IMR-90 (cell line): ENCODE measurements at regions not wholly inside any gene's neighbourhood (a gene's known extent, or its start where the extent isn't known, plus 50 kb on each side); places are given as distances from the start of the nearest gene placed in this dataset.

Experiments
- ATAC-seq: fragments of 200-7000 bp; cut with Tn5 transposase; 2 replicates; pipeline ENCODE4 v1.9.1; 2020; ENCODE audit warnings: low read depth, mild to moderate bottlenecking, moderate library complexity
- BruUV-seq: library from RNA; stranded (reverse); fragments of 400-500 nt; replicated peaks from 2 replicates; lab custom pipeline; 2021; lab: Mats Ljungman, UMichigan
- CTCF ChIA-PET: fragments of 300-600 bp; formaldehyde crosslinking; extraction: SDS; loops from one replicate; lab custom pipeline; 2021; ENCODE audit warnings: antibody characterized with exemption; lab: Yijun Ruan, JAX
- POLR2A ChIA-PET: fragments of 300-600 bp; sonication (Branson Sonifier 250); formaldehyde crosslinking; loops from one replicate; lab custom pipeline; 2022; ENCODE audit warnings: antibody characterized with exemption; ENCODE audit not compliant: unreplicated experiment; lab: Charles Lee
- DNase-seq: peaks from one replicate; pipeline ENCODE4 v3.0.0; 2013
- H2AFZ ChIP-seq: replicated peaks from 2 replicates; pipeline ENCODE3; 2013; ENCODE audit warnings: low read length, mild to moderate bottlenecking; ENCODE audit not compliant: poor library complexity
- H2AK5ac ChIP-seq: 2 replicates; pipeline ENCODE4 v1.6.1; 2013; ENCODE audit warnings: low read depth, low read length, inconsistent platforms
- H2AK9ac ChIP-seq: replicated peaks from 2 replicates; pipeline ENCODE3; 2013; ENCODE audit warnings: mild to moderate bottlenecking, low read depth, low read length, moderate library complexity; ENCODE audit not compliant: poor library complexity
- H2BK120ac ChIP-seq: 2 replicates; pipeline ENCODE4 v1.6.1; 2013; ENCODE audit warnings: low read depth, low read length, inconsistent platforms
- H2BK15ac ChIP-seq: 3 replicates; pipeline ENCODE4 v1.6.1; 2013; ENCODE audit warnings: low read depth, low read length, inconsistent platforms
- H2BK20ac ChIP-seq: 2 replicates; pipeline ENCODE4 v1.6.1; 2013; ENCODE audit warnings: low read depth, mild to moderate bottlenecking, inconsistent platforms, low read length, moderate library complexity
- H2BK5ac ChIP-seq: 2 replicates; pipeline ENCODE4 v1.6.1; 2013; ENCODE audit warnings: mild to moderate bottlenecking, low read depth, low read length, inconsistent platforms; ENCODE audit not compliant: poor library complexity, severe bottlenecking
- H3K14ac ChIP-seq: replicated peaks from 2 replicates; pipeline ENCODE4 v1.6.1; 2013; ENCODE audit warnings: low read depth, low read length, inconsistent platforms
- H3K18ac ChIP-seq: 2 replicates; pipeline ENCODE4 v1.6.1; 2013; ENCODE audit warnings: low read depth, low read length, control low read depth
- H3K23ac ChIP-seq: 2 replicates; pipeline ENCODE4 v1.6.1; 2013; ENCODE audit warnings: low read depth, low read length, inconsistent platforms
- H3K27ac ChIP-seq: 2 replicates; pipeline ENCODE4 v1.5.1; 2013; ENCODE audit warnings: mild to moderate bottlenecking, control low read depth, low read length; ENCODE audit not compliant: insufficient read depth
- H3K27me3 ChIP-seq: 2 replicates; pipeline ENCODE4 v1.6.1; 2013; ENCODE audit warnings: low read length; ENCODE audit not compliant: control insufficient read depth, insufficient read depth
- H3K36me3 ChIP-seq: 2 replicates; pipeline ENCODE4 v1.6.1; 2013; ENCODE audit warnings: low read length, mixed read lengths; ENCODE audit not compliant: control insufficient read depth, insufficient read depth
- H3K4ac ChIP-seq: 2 replicates; pipeline ENCODE4 v1.6.1; 2013; ENCODE audit warnings: low read depth, low read length, inconsistent platforms
- H3K4me1 ChIP-seq: 2 replicates; pipeline ENCODE4 v1.6.1; 2013; ENCODE audit warnings: low read length, mixed read lengths; ENCODE audit not compliant: control insufficient read depth, insufficient read depth
- H3K4me2 ChIP-seq: 2 replicates; pipeline ENCODE4 v1.6.1; 2013; ENCODE audit warnings: low read depth, mild to moderate bottlenecking, control low read depth, low read length, moderate library complexity
- H3K4me3 ChIP-seq: 2 replicates; pipeline ENCODE4 v1.5.1; 2013; ENCODE audit warnings: low read depth, mild to moderate bottlenecking, control low read depth, low read length, moderate library complexity; ENCODE audit not compliant: insufficient read depth
- H3K56ac ChIP-seq: 2 replicates; pipeline ENCODE4 v1.6.1; 2013; ENCODE audit warnings: low read length, inconsistent platforms; ENCODE audit not compliant: insufficient read depth; ENCODE audit errors: extremely low read depth
- H3K79me1 ChIP-seq, 2 experiments: 2 replicates each; pipeline ENCODE4 v1.6.1; 2013; ENCODE audit warnings: low read length in 2 of 2, inconsistent platforms in 1 of 2, low read depth in 1 of 2
- H3K9ac ChIP-seq: 2 replicates; pipeline ENCODE4 v1.6.1; 2013; ENCODE audit warnings: low read depth, low read length, control low read depth
- H3K9me1 ChIP-seq: 2 replicates; pipeline ENCODE4 v1.6.1; 2013; ENCODE audit warnings: low read length, inconsistent platforms; ENCODE audit not compliant: insufficient read depth
- H3K9me3 ChIP-seq: 2 replicates; pipeline ENCODE4 v1.6.1; 2013; ENCODE audit warnings: low read length; ENCODE audit not compliant: control insufficient read depth, insufficient read depth
- H4K20me1 ChIP-seq: 2 replicates; pipeline ENCODE4 v1.6.1; 2013; ENCODE audit warnings: low read length, inconsistent platforms; ENCODE audit not compliant: insufficient read depth
- H4K5ac ChIP-seq: 2 replicates; pipeline ENCODE4 v1.6.1; 2013; ENCODE audit warnings: mild to moderate bottlenecking, low read depth, low read length, control low read depth
- H4K8ac ChIP-seq, 2 experiments: 2 replicates each; pipeline ENCODE4 v1.6.1; 2013; ENCODE audit warnings: low read depth in 2 of 2, low read length in 2 of 2, control low read depth in 1 of 2, inconsistent platforms in 1 of 2
- H4K91ac ChIP-seq: 2 replicates; pipeline ENCODE4 v1.6.1; 2013; ENCODE audit warnings: low read depth, low read length, inconsistent platforms; ENCODE audit not compliant: insufficient read depth
- BHLHE40 ChIP-seq: fragments of 150-350 bp; IDR thresholded peaks from 2 replicates; pipeline ENCODE4 v1.6.1; 2016; ENCODE audit warnings: mild to moderate bottlenecking, low read depth, low read length
- CEBPB ChIP-seq: IDR thresholded peaks from 2 replicates; pipeline ENCODE4 v1.6.1; 2012; ENCODE audit warnings: low read depth, low read length, improper control_type of control experiment
- CHD1 ChIP-seq: IDR thresholded peaks from 2 replicates; pipeline ENCODE4 v1.6.1; 2012; ENCODE audit warnings: low read depth, low read length, improper control_type of control experiment
- FOS ChIP-seq: fragments of 150-350 bp; IDR thresholded peaks from 2 replicates; pipeline ENCODE4 v1.6.1; 2016; ENCODE audit warnings: low read depth, low read length
- MAFK ChIP-seq: IDR thresholded peaks from 2 replicates; pipeline ENCODE4 v1.6.1; 2012; ENCODE audit warnings: low read depth, low read length, improper control_type of control experiment
- MAZ ChIP-seq: IDR thresholded peaks from 2 replicates; pipeline ENCODE4 v1.6.1; 2012; ENCODE audit warnings: low read depth, mild to moderate bottlenecking, low read length, improper control_type of control experiment, moderate library complexity, borderline replicate concordance
- MXI1 ChIP-seq: IDR thresholded peaks from 2 replicates; pipeline ENCODE4 v1.6.1; 2012; ENCODE audit warnings: low read depth, mild to moderate bottlenecking, low read length, moderate library complexity, borderline replicate concordance
- RAD21 ChIP-seq: IDR thresholded peaks from 2 replicates; pipeline ENCODE4 v1.6.1; 2012; ENCODE audit warnings: low read length, improper control_type of control experiment
- RCOR1 ChIP-seq: IDR thresholded peaks from 2 replicates; pipeline ENCODE4 v1.6.1; 2012; ENCODE audit warnings: mild to moderate bottlenecking, low read length, improper control_type of control experiment; ENCODE audit not compliant: insufficient replicate concordance
- RFX5 ChIP-seq: IDR thresholded peaks from 2 replicates; pipeline ENCODE4 v1.8.0; 2012; ENCODE audit warnings: low read depth, mild to moderate bottlenecking, low read length, moderate library complexity
- SMC3 ChIP-seq: fragments of 150-350 bp; IDR thresholded peaks from 2 replicates; pipeline ENCODE4 v1.6.1; 2016; ENCODE audit warnings: low read depth, mild to moderate bottlenecking, antibody characterized with exemption, low read length, moderate library complexity
- USF2 ChIP-seq: fragments of 150-350 bp; IDR thresholded peaks from 2 replicates; pipeline ENCODE4 v1.6.1; 2017; ENCODE audit warnings: mild to moderate bottlenecking, antibody characterized with exemption, low read length, low read depth
- WGBS, 2 experiments: methylation state at CpG; one replicate each; pipeline versions ENCODE4 v1.1.5 to v1.1.7; 2013; ENCODE audit warnings: missing lambda C conversion rate in 2 of 2; ENCODE audit not compliant: insufficient read length in 1 of 2; ENCODE audit errors: extremely low coverage in 2 of 2; 5-methylcytosine and 5-hydroxymethylcytosine counted together
- dilution Hi-C: fragments of 300-500 bp; cut with HindIII; formaldehyde crosslinking; loops from one replicate; pipeline ENCODE4 v1.14.3; 2018; ENCODE audit warnings: low sequenced_read_pairs; ENCODE audit not compliant: unreplicated experiment
- in situ Hi-C: fragments of 300-500 bp; cut with MboI; formaldehyde crosslinking; loops from 3 replicates; pipeline ENCODE4 v1.14.3; 2019; ENCODE audit warnings: low sequenced_read_pairs, inconsistent platforms, mixed read lengths
- intact Hi-C: fragments of 100-400 bp; cut with micrococcal nuclease; formaldehyde crosslinking; loops from 2 replicates; pipeline ENCODE4 v1.10.0; 2022
- TF ChIP-seq, protein P1 (sequence below): conservative IDR thresholded peaks from 2 replicates; pipeline ENCODE4 v1.5.1; 2012; ENCODE audit warnings: mild to moderate bottlenecking, low read depth, low read length, improper control_type of control experiment
- TF ChIP-seq, protein P2 (sequence below): fragments of 150-350 bp; IDR thresholded peaks from 2 replicates; pipeline ENCODE4 v1.6.1; 2016; ENCODE audit warnings: low read depth, mild to moderate bottlenecking, low read length, moderate library complexity, borderline replicate concordance

DNA sequence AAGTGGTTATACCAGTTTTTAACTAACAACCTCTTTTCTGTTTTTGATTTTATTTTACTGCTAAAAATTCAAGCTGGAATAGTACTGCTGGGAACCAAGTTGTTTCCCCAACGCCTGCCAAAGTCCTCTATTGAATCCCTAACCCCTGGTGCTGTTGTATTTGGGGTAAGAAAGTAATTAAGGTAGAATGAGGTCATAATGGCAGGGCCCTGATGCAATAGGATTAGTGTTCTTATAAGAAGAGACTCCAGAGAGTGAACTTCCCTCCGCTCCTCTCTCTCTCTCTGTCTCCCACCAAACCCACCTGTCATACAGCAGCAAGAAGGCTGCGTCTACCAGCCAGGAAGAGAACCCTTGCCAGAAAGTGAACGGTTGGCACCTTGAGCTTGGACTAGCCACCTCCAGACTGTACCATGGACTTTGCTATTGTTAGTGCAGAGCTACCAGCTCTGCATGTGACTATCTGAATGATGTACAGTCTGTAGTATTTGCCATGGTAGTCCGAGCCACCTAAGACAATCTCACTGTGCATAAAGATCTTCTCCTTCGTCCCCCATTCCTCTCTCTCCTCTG lies 86.5 kb upstream of the KLF6 start:
- intact Hi-C loops (no loop called here), in situ Hi-C loops (no loop called here), dilution Hi-C loops (no loop called here)
- no peaks in the 10 kb centered on the region for H3K9me3 ChIP-seq
- TF ChIP-seq USF2 (no peak), CHD1 (no peak), CEBPB (no peak), BHLHE40 (no peak), MAFK (no peak), FOS (no peak), MXI1 (no peak), MAZ (no peak), RCOR1 (no peak), RFX5 (no peak), SMC3 (no peak), RAD21 (no peak)
- TF ChIP-seq, protein P1, sequence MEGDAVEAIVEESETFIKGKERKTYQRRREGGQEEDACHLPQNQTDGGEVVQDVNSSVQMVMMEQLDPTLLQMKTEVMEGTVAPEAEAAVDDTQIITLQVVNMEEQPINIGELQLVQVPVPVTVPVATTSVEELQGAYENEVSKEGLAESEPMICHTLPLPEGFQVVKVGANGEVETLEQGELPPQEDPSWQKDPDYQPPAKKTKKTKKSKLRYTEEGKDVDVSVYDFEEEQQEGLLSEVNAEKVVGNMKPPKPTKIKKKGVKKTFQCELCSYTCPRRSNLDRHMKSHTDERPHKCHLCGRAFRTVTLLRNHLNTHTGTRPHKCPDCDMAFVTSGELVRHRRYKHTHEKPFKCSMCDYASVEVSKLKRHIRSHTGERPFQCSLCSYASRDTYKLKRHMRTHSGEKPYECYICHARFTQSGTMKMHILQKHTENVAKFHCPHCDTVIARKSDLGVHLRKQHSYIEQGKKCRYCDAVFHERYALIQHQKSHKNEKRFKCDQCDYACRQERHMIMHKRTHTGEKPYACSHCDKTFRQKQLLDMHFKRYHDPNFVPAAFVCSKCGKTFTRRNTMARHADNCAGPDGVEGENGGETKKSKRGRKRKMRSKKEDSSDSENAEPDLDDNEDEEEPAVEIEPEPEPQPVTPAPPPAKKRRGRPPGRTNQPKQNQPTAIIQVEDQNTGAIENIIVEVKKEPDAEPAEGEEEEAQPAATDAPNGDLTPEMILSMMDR = no peak
- TF ChIP-seq, protein P2, sequence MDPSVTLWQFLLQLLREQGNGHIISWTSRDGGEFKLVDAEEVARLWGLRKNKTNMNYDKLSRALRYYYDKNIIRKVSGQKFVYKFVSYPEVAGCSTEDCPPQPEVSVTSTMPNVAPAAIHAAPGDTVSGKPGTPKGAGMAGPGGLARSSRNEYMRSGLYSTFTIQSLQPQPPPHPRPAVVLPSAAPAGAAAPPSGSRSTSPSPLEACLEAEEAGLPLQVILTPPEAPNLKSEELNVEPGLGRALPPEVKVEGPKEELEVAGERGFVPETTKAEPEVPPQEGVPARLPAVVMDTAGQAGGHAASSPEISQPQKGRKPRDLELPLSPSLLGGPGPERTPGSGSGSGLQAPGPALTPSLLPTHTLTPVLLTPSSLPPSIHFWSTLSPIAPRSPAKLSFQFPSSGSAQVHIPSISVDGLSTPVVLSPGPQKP = no peak
- no peak overlapping the region for H3K56ac ChIP-seq
- H3K36me3 ChIP-seq = no peaks in the 10 kb centered on the region
- no peak overlapping the region for H3K14ac ChIP-seq
- BruUV-seq = no TSS peak
- H3K9ac ChIP-seq = no peak overlapping the region
- no peak overlapping the region for H4K5ac ChIP-seq
- no peak overlapping the region for H3K4ac ChIP-seq
- no peak overlapping the region for H2BK15ac ChIP-seq
- no peak overlapping the region for H2BK5ac ChIP-seq
- no peak overlapping the region for H2BK120ac ChIP-seq
- no peak overlapping the region for H3K4me2 ChIP-seq
- CTCF ChIA-PET = no interaction called here
- no peak overlapping the region for H3K27ac ChIP-seq
- no peak overlapping the region for H4K8ac ChIP-seq
- H3K27me3 ChIP-seq = no peaks in the 10 kb centered on the region
- H3K9me1 ChIP-seq = no peaks in the 10 kb centered on the region
- ATAC-seq (no peak), DNase-seq (no peak)
- H4K91ac ChIP-seq = no peak overlapping the region
- no peak overlapping the region for H3K23ac ChIP-seq
- H2AK5ac ChIP-seq = no peak overlapping the region
- H3K4me1 ChIP-seq = no peaks in the 10 kb centered on the region
- no peaks in the 10 kb centered on the region for H4K20me1 ChIP-seq
- WGBS, 2 experiments = no CpG with 5 or more reads among the region's 6 CpGs
- POLR2A ChIA-PET = no interaction called here
- no peak overlapping the region for H2AK9ac ChIP-seq
- no peak overlapping the region for H3K18ac ChIP-seq
- no peaks in the 10 kb centered on the region for H3K79me1 ChIP-seq
- H2AFZ ChIP-seq = no peak overlapping the region
- H2BK20ac ChIP-seq = no peak overlapping the region
- H3K4me3 ChIP-seq = no peak overlapping the region
